IMR-90 (cell line): ENCODE measurements at regions not wholly inside any gene's neighbourhood (a gene's known extent, or its start where the extent isn't known, plus 50 kb on each side); places are given as distances from the start of the nearest gene placed in this dataset.

ENCODE experiments used
- ATAC-seq: fragments of 200-7000 bp; cut with Tn5 transposase; 2 replicates; pipeline ENCODE4 v1.9.1; 2020; ENCODE audit warnings: low read depth, mild to moderate bottlenecking, moderate library complexity
- BruUV-seq: library from RNA; stranded (reverse); fragments of 400-500 nt; replicated peaks from 2 replicates; lab custom pipeline; 2021; lab: Mats Ljungman, UMichigan
- CTCF ChIA-PET: fragments of 300-600 bp; formaldehyde crosslinking; extraction: SDS; loops from one replicate; lab custom pipeline; 2021; ENCODE audit warnings: antibody characterized with exemption; lab: Yijun Ruan, JAX
- POLR2A ChIA-PET: fragments of 300-600 bp; sonication (Branson Sonifier 250); formaldehyde crosslinking; loops from one replicate; lab custom pipeline; 2022; ENCODE audit warnings: antibody characterized with exemption; ENCODE audit not compliant: unreplicated experiment; lab: Charles Lee
- DNase-seq: peaks from one replicate; pipeline ENCODE4 v3.0.0; 2013
- H2AFZ ChIP-seq: replicated peaks from 2 replicates; pipeline ENCODE3; 2013; ENCODE audit warnings: low read length, mild to moderate bottlenecking; ENCODE audit not compliant: poor library complexity
- H2AK5ac ChIP-seq: 2 replicates; pipeline ENCODE4 v1.6.1; 2013; ENCODE audit warnings: low read depth, low read length, inconsistent platforms
- H2AK9ac ChIP-seq: replicated peaks from 2 replicates; pipeline ENCODE3; 2013; ENCODE audit warnings: mild to moderate bottlenecking, low read depth, low read length, moderate library complexity; ENCODE audit not compliant: poor library complexity
- H2BK120ac ChIP-seq: 2 replicates; pipeline ENCODE4 v1.6.1; 2013; ENCODE audit warnings: low read depth, low read length, inconsistent platforms
- H2BK15ac ChIP-seq: 3 replicates; pipeline ENCODE4 v1.6.1; 2013; ENCODE audit warnings: low read depth, low read length, inconsistent platforms
- H2BK20ac ChIP-seq: 2 replicates; pipeline ENCODE4 v1.6.1; 2013; ENCODE audit warnings: low read depth, mild to moderate bottlenecking, inconsistent platforms, low read length, moderate library complexity
- H2BK5ac ChIP-seq: 2 replicates; pipeline ENCODE4 v1.6.1; 2013; ENCODE audit warnings: mild to moderate bottlenecking, low read depth, low read length, inconsistent platforms; ENCODE audit not compliant: poor library complexity, severe bottlenecking
- H3K14ac ChIP-seq: replicated peaks from 2 replicates; pipeline ENCODE4 v1.6.1; 2013; ENCODE audit warnings: low read depth, low read length, inconsistent platforms
- H3K18ac ChIP-seq: 2 replicates; pipeline ENCODE4 v1.6.1; 2013; ENCODE audit warnings: low read depth, low read length, control low read depth
- H3K23ac ChIP-seq: 2 replicates; pipeline ENCODE4 v1.6.1; 2013; ENCODE audit warnings: low read depth, low read length, inconsistent platforms
- H3K27ac ChIP-seq: 2 replicates; pipeline ENCODE4 v1.5.1; 2013; ENCODE audit warnings: mild to moderate bottlenecking, control low read depth, low read length; ENCODE audit not compliant: insufficient read depth
- H3K27me3 ChIP-seq: 2 replicates; pipeline ENCODE4 v1.6.1; 2013; ENCODE audit warnings: low read length; ENCODE audit not compliant: control insufficient read depth, insufficient read depth
- H3K36me3 ChIP-seq: 2 replicates; pipeline ENCODE4 v1.6.1; 2013; ENCODE audit warnings: low read length, mixed read lengths; ENCODE audit not compliant: control insufficient read depth, insufficient read depth
- H3K4ac ChIP-seq: 2 replicates; pipeline ENCODE4 v1.6.1; 2013; ENCODE audit warnings: low read depth, low read length, inconsistent platforms
- H3K4me1 ChIP-seq: 2 replicates; pipeline ENCODE4 v1.6.1; 2013; ENCODE audit warnings: low read length, mixed read lengths; ENCODE audit not compliant: control insufficient read depth, insufficient read depth
- H3K4me2 ChIP-seq: 2 replicates; pipeline ENCODE4 v1.6.1; 2013; ENCODE audit warnings: low read depth, mild to moderate bottlenecking, control low read depth, low read length, moderate library complexity
- H3K4me3 ChIP-seq: 2 replicates; pipeline ENCODE4 v1.5.1; 2013; ENCODE audit warnings: low read depth, mild to moderate bottlenecking, control low read depth, low read length, moderate library complexity; ENCODE audit not compliant: insufficient read depth
- H3K56ac ChIP-seq: 2 replicates; pipeline ENCODE4 v1.6.1; 2013; ENCODE audit warnings: low read length, inconsistent platforms; ENCODE audit not compliant: insufficient read depth; ENCODE audit errors: extremely low read depth
- H3K79me1 ChIP-seq, 2 experiments: 2 replicates each; pipeline ENCODE4 v1.6.1; 2013; ENCODE audit warnings: low read length in 2 of 2, inconsistent platforms in 1 of 2, low read depth in 1 of 2
- H3K9ac ChIP-seq: 2 replicates; pipeline ENCODE4 v1.6.1; 2013; ENCODE audit warnings: low read depth, low read length, control low read depth
- H3K9me1 ChIP-seq: 2 replicates; pipeline ENCODE4 v1.6.1; 2013; ENCODE audit warnings: low read length, inconsistent platforms; ENCODE audit not compliant: insufficient read depth
- H3K9me3 ChIP-seq: 2 replicates; pipeline ENCODE4 v1.6.1; 2013; ENCODE audit warnings: low read length; ENCODE audit not compliant: control insufficient read depth, insufficient read depth
- H4K20me1 ChIP-seq: 2 replicates; pipeline ENCODE4 v1.6.1; 2013; ENCODE audit warnings: low read length, inconsistent platforms; ENCODE audit not compliant: insufficient read depth
- H4K5ac ChIP-seq: 2 replicates; pipeline ENCODE4 v1.6.1; 2013; ENCODE audit warnings: mild to moderate bottlenecking, low read depth, low read length, control low read depth
- H4K8ac ChIP-seq, 2 experiments: 2 replicates each; pipeline ENCODE4 v1.6.1; 2013; ENCODE audit warnings: low read depth in 2 of 2, low read length in 2 of 2, control low read depth in 1 of 2, inconsistent platforms in 1 of 2
- H4K91ac ChIP-seq: 2 replicates; pipeline ENCODE4 v1.6.1; 2013; ENCODE audit warnings: low read depth, low read length, inconsistent platforms; ENCODE audit not compliant: insufficient read depth
- BHLHE40 ChIP-seq: fragments of 150-350 bp; IDR thresholded peaks from 2 replicates; pipeline ENCODE4 v1.6.1; 2016; ENCODE audit warnings: mild to moderate bottlenecking, low read depth, low read length
- CEBPB ChIP-seq: IDR thresholded peaks from 2 replicates; pipeline ENCODE4 v1.6.1; 2012; ENCODE audit warnings: low read depth, low read length, improper control_type of control experiment
- CHD1 ChIP-seq: IDR thresholded peaks from 2 replicates; pipeline ENCODE4 v1.6.1; 2012; ENCODE audit warnings: low read depth, low read length, improper control_type of control experiment
- FOS ChIP-seq: fragments of 150-350 bp; IDR thresholded peaks from 2 replicates; pipeline ENCODE4 v1.6.1; 2016; ENCODE audit warnings: low read depth, low read length
- MAFK ChIP-seq: IDR thresholded peaks from 2 replicates; pipeline ENCODE4 v1.6.1; 2012; ENCODE audit warnings: low read depth, low read length, improper control_type of control experiment
- MAZ ChIP-seq: IDR thresholded peaks from 2 replicates; pipeline ENCODE4 v1.6.1; 2012; ENCODE audit warnings: low read depth, mild to moderate bottlenecking, low read length, improper control_type of control experiment, moderate library complexity, borderline replicate concordance
- MXI1 ChIP-seq: IDR thresholded peaks from 2 replicates; pipeline ENCODE4 v1.6.1; 2012; ENCODE audit warnings: low read depth, mild to moderate bottlenecking, low read length, moderate library complexity, borderline replicate concordance
- NFE2L2 ChIP-seq: fragments of 150-350 bp; IDR thresholded peaks from 2 replicates; pipeline ENCODE4 v1.6.1; 2016; ENCODE audit warnings: low read depth, mild to moderate bottlenecking, low read length
- POLR2A ChIP-seq: IDR thresholded peaks from 2 replicates; pipeline ENCODE4 v1.6.1; 2012; ENCODE audit warnings: mild to moderate bottlenecking, low read depth, low read length
- RAD21 ChIP-seq: IDR thresholded peaks from 2 replicates; pipeline ENCODE4 v1.6.1; 2012; ENCODE audit warnings: low read length, improper control_type of control experiment
- RCOR1 ChIP-seq: IDR thresholded peaks from 2 replicates; pipeline ENCODE4 v1.6.1; 2012; ENCODE audit warnings: mild to moderate bottlenecking, low read length, improper control_type of control experiment; ENCODE audit not compliant: insufficient replicate concordance
- RFX5 ChIP-seq: IDR thresholded peaks from 2 replicates; pipeline ENCODE4 v1.8.0; 2012; ENCODE audit warnings: low read depth, mild to moderate bottlenecking, low read length, moderate library complexity
- SMC3 ChIP-seq: fragments of 150-350 bp; IDR thresholded peaks from 2 replicates; pipeline ENCODE4 v1.6.1; 2016; ENCODE audit warnings: low read depth, mild to moderate bottlenecking, antibody characterized with exemption, low read length, moderate library complexity
- WGBS, 2 experiments: methylation state at CpG; one replicate each; pipeline versions ENCODE4 v1.1.5 to v1.1.7; 2013; ENCODE audit warnings: missing lambda C conversion rate in 2 of 2; ENCODE audit not compliant: insufficient read length in 1 of 2; ENCODE audit errors: extremely low coverage in 2 of 2; 5-methylcytosine and 5-hydroxymethylcytosine counted together
- dilution Hi-C: fragments of 300-500 bp; cut with HindIII; formaldehyde crosslinking; loops from one replicate; pipeline ENCODE4 v1.14.3; 2018; ENCODE audit warnings: low sequenced_read_pairs; ENCODE audit not compliant: unreplicated experiment
- in situ Hi-C: fragments of 300-500 bp; cut with MboI; formaldehyde crosslinking; loops from 3 replicates; pipeline ENCODE4 v1.14.3; 2019; ENCODE audit warnings: low sequenced_read_pairs, inconsistent platforms, mixed read lengths
- intact Hi-C: fragments of 100-400 bp; cut with micrococcal nuclease; formaldehyde crosslinking; loops from 2 replicates; pipeline ENCODE4 v1.10.0; 2022
- TF ChIP-seq, protein P1 (sequence below): conservative IDR thresholded peaks from 2 replicates; pipeline ENCODE4 v1.5.1; 2012; ENCODE audit warnings: mild to moderate bottlenecking, low read depth, low read length, improper control_type of control experiment
- TF ChIP-seq, protein P2 (sequence below): fragments of 150-350 bp; IDR thresholded peaks from 2 replicates; pipeline ENCODE4 v1.6.1; 2017; ENCODE audit warnings: mild to moderate bottlenecking, antibody characterized with exemption, low read length, low read depth
- TF ChIP-seq, protein P3 (sequence below): fragments of 150-350 bp; IDR thresholded peaks from 2 replicates; pipeline ENCODE4 v1.6.1; 2016; ENCODE audit warnings: low read depth, mild to moderate bottlenecking, low read length, moderate library complexity, borderline replicate concordance

DNA sequence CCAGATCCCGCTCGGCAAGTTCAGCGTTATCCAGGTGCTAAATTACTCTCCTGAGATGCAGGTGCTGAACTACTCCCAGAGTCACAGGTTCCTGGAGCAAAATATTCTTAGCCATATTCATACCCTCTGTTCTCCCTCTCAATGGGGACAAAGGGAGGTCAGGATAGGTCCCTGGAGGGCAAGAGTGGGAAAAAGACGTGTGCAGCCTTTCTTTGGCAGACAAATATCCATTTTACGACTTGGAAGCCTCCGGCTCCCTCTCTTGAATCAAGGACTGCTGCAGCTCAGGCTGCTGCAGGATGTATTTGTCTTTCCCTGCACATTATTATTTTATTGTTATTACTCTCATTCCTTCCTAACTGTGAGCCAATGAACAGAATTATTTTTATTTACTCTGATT is 590.2 kb downstream of the NR2F1-AS1 start:
- TF ChIP-seq RFX5: no peak
- TF ChIP-seq SMC3: no peak
- TF ChIP-seq MXI1: no peak
- TF ChIP-seq, protein P1, sequence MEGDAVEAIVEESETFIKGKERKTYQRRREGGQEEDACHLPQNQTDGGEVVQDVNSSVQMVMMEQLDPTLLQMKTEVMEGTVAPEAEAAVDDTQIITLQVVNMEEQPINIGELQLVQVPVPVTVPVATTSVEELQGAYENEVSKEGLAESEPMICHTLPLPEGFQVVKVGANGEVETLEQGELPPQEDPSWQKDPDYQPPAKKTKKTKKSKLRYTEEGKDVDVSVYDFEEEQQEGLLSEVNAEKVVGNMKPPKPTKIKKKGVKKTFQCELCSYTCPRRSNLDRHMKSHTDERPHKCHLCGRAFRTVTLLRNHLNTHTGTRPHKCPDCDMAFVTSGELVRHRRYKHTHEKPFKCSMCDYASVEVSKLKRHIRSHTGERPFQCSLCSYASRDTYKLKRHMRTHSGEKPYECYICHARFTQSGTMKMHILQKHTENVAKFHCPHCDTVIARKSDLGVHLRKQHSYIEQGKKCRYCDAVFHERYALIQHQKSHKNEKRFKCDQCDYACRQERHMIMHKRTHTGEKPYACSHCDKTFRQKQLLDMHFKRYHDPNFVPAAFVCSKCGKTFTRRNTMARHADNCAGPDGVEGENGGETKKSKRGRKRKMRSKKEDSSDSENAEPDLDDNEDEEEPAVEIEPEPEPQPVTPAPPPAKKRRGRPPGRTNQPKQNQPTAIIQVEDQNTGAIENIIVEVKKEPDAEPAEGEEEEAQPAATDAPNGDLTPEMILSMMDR: no peak
- TF ChIP-seq CEBPB: no peak
- TF ChIP-seq BHLHE40: no peak
- no peak for TF ChIP-seq FOS
- TF ChIP-seq NFE2L2: no peak
- no peak for TF ChIP-seq MAZ
- TF ChIP-seq MAFK: no peak
- no peak for TF ChIP-seq CHD1
- TF ChIP-seq POLR2A: no peak
- TF ChIP-seq RAD21: no peak
- TF ChIP-seq, protein P2, sequence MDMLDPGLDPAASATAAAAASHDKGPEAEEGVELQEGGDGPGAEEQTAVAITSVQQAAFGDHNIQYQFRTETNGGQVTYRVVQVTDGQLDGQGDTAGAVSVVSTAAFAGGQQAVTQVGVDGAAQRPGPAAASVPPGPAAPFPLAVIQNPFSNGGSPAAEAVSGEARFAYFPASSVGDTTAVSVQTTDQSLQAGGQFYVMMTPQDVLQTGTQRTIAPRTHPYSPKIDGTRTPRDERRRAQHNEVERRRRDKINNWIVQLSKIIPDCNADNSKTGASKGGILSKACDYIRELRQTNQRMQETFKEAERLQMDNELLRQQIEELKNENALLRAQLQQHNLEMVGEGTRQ: no peak
- TF ChIP-seq, protein P3, sequence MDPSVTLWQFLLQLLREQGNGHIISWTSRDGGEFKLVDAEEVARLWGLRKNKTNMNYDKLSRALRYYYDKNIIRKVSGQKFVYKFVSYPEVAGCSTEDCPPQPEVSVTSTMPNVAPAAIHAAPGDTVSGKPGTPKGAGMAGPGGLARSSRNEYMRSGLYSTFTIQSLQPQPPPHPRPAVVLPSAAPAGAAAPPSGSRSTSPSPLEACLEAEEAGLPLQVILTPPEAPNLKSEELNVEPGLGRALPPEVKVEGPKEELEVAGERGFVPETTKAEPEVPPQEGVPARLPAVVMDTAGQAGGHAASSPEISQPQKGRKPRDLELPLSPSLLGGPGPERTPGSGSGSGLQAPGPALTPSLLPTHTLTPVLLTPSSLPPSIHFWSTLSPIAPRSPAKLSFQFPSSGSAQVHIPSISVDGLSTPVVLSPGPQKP: no peak
- TF ChIP-seq RCOR1: no peak
- Histone ChIP-seq H3K4me1 (peaks cover 3% of the 10 kb centered on the region), H4K5ac (no peak overlapping the region), H3K23ac (no peak overlapping the region), H4K20me1 (no peaks in the 10 kb centered on the region), H4K8ac (no peak overlapping the region), H3K4ac (no peak overlapping the region), H3K36me3 (no peaks in the 10 kb centered on the region), H2BK5ac (no peak overlapping the region), H3K4me3 (no peak overlapping the region), H3K27ac (no peak overlapping the region), H2AK9ac (no peak overlapping the region), H2AFZ (no peak overlapping the region), H3K14ac (no peak overlapping the region), H3K9me1 (peaks cover 8% of the 10 kb centered on the region), H2AK5ac (no peak overlapping the region), H3K4me2 (no peak overlapping the region), H3K27me3 (no peaks in the 10 kb centered on the region), H3K79me1 (no peaks in the 10 kb centered on the region), H3K56ac (no peak overlapping the region), H2BK120ac (no peak overlapping the region), H2BK20ac (no peak overlapping the region), H4K91ac (no peak overlapping the region), H2BK15ac (no peak overlapping the region), H3K9me3 (no peaks in the 10 kb centered on the region), H3K18ac (no peak overlapping the region), H3K9ac (no peak overlapping the region)
- POLR2A ChIA-PET: no interaction called here
- DNase-seq (no peak), ATAC-seq (no peak)
- BruUV-seq: no TSS peak
- in situ Hi-C loops: no loop called here
- CTCF ChIA-PET: no interaction called here
- intact Hi-C loops: loop anchor here (5.0 kb wide), 1 partner anchor 78 kb away; no protein-coding TSS in a partner anchor
- dilution Hi-C loops: no loop called here
- no CpG with 5 or more reads among the region's 6 CpGs for WGBS, 2 experiments
